Endodermal cell (in vitro differentiated cells): ENCODE measurements at regions not wholly inside any gene's neighbourhood (a gene's known extent, or its start where the extent isn't known, plus 50 kb on each side); places are given as distances from the start of the nearest gene placed in this dataset.

ENCODE experiments used
- DNase-seq: peaks from one replicate; pipeline ENCODE4 v3.0.0-alpha.2; 2017
- H3K27ac ChIP-seq: 2 replicates; pipeline ENCODE4 v1.5.1; 2013; ENCODE audit warnings: mild to moderate bottlenecking, low read depth, low read length, moderate library complexity
- H3K27me3 ChIP-seq: 2 replicates; pipeline ENCODE4 v1.6.1; 2013; ENCODE audit warnings: mild to moderate bottlenecking, low read length, moderate library complexity; ENCODE audit not compliant: insufficient read depth, control insufficient read depth, poor library complexity, severe bottlenecking
- H3K36me3 ChIP-seq: 2 replicates; pipeline ENCODE4 v1.7.0; 2013; ENCODE audit warnings: mild to moderate bottlenecking, low read length, moderate library complexity; ENCODE audit not compliant: control insufficient read depth, insufficient read depth
- H3K4me1 ChIP-seq: one replicate; pipeline ENCODE4 v1.7.0; 2013; ENCODE audit warnings: low read length; ENCODE audit not compliant: control insufficient read depth, insufficient read depth
- H3K4me3 ChIP-seq: 2 replicates; pipeline ENCODE4 v1.5.1; 2013; ENCODE audit warnings: mild to moderate bottlenecking, low read length, moderate library complexity
- H3K9ac ChIP-seq: 2 replicates; pipeline ENCODE4 v1.6.1; 2013; ENCODE audit warnings: mild to moderate bottlenecking, low read length, moderate library complexity; ENCODE audit not compliant: poor library complexity, severe bottlenecking; ENCODE audit errors: extremely low read depth
- H3K9me3 ChIP-seq: 2 replicates; pipeline ENCODE4 v1.6.1; 2013; ENCODE audit warnings: mild to moderate bottlenecking, low read length, moderate library complexity; ENCODE audit not compliant: control insufficient read depth
- H3K27ac Mint-ChIP-seq: 2 replicates; pipeline ENCODE4 v1.8.0; 2020; ENCODE audit warnings: mixed read lengths
- H3K27me3 Mint-ChIP-seq: 2 replicates; pipeline ENCODE4 v1.8.0; 2021; ENCODE audit warnings: mild to moderate bottlenecking, mixed read lengths; ENCODE audit not compliant: insufficient read depth
- H3K36me3 Mint-ChIP-seq: 2 replicates; pipeline ENCODE4 v1.8.0; 2020; ENCODE audit warnings: low read depth, mixed read lengths
- H3K4me1 Mint-ChIP-seq: 2 replicates; pipeline ENCODE4 v1.8.0; 2020; ENCODE audit warnings: mixed read lengths
- H3K4me3 Mint-ChIP-seq: 2 replicates; pipeline ENCODE4 v1.8.0; 2020; ENCODE audit warnings: mild to moderate bottlenecking, moderate library complexity, mixed read lengths
- H3K9me3 Mint-ChIP-seq: 2 replicates; pipeline ENCODE4 v1.8.0; 2020; ENCODE audit warnings: mild to moderate bottlenecking, mixed read lengths
- WGBS, 2 experiments: methylation state at CpG; one replicate each; pipeline versions ENCODE4 v1.1.5 to v1.1.7; 2013; ENCODE audit warnings: missing lambda C conversion rate in 2 of 2, mixed read lengths in 1 of 2; ENCODE audit not compliant: insufficient coverage in 1 of 2, insufficient read length in 1 of 2; 5-methylcytosine and 5-hydroxymethylcytosine counted together
- TF ChIP-seq, protein P1 (sequence below): fragments of 200-600 bp; sonication (generic); conservative IDR thresholded peaks from 2 replicates; pipeline ENCODE4 v1.5.0; 2021; ENCODE audit warnings: antibody characterized with exemption, mild to moderate bottlenecking

DNA sequence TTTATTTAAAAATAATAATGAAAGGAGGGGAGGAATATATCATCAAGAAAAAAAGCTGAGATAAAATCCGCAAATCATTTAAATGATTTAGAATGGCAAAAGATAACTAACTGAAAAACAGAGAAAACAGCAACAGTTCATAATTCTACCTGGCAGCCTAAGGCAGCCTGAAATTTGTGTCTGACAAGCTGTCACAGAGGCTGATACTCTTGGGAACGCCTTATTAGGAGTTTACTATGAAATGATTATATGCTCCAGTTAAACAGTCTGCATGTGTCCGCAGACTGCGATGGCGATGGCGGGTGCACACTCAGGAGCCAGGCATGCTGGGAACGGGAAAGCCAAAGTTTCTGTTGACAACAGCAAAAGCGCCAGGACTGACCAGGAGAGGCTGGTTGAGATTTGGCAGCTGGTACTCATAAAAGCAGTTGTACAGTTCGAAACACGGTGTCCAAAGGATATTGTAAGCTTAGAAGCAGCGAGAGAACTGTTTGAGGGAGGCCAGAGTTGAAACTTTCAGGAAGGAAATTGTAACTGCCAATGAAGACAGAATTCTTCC lies 172.9 kb upstream of the MPPED2 start:
- Mint-ChIP-seq H3K36me3 (no peaks in the 10 kb centered on the region), H3K4me3 (no peak overlapping the region), H3K27ac (no peak overlapping the region), H3K27me3 (no peaks in the 10 kb centered on the region), H3K9me3 (peaks cover 13% of the 10 kb centered on the region), H3K4me1 (no peaks in the 10 kb centered on the region)
- H3K27ac ChIP-seq, result no peak overlapping the region
- TF ChIP-seq, protein P1, sequence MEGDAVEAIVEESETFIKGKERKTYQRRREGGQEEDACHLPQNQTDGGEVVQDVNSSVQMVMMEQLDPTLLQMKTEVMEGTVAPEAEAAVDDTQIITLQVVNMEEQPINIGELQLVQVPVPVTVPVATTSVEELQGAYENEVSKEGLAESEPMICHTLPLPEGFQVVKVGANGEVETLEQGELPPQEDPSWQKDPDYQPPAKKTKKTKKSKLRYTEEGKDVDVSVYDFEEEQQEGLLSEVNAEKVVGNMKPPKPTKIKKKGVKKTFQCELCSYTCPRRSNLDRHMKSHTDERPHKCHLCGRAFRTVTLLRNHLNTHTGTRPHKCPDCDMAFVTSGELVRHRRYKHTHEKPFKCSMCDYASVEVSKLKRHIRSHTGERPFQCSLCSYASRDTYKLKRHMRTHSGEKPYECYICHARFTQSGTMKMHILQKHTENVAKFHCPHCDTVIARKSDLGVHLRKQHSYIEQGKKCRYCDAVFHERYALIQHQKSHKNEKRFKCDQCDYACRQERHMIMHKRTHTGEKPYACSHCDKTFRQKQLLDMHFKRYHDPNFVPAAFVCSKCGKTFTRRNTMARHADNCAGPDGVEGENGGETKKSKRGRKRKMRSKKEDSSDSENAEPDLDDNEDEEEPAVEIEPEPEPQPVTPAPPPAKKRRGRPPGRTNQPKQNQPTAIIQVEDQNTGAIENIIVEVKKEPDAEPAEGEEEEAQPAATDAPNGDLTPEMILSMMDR, result no peak
- H3K4me1 ChIP-seq, result no peaks in the 10 kb centered on the region
- H3K36me3 ChIP-seq, result no peaks in the 10 kb centered on the region
- H3K27me3 ChIP-seq, result no peaks in the 10 kb centered on the region
- no peak for DNase-seq
- H3K9ac ChIP-seq, result no peak overlapping the region
- peaks cover 5% of the 10 kb centered on the region for H3K9me3 ChIP-seq
- WGBS, 2 experiments, result 75 to 79% methylated on average over 11 of the region's 11 CpGs
- no peak overlapping the region for H3K4me3 ChIP-seq

GRCh38 chr11:30758518-30758917 lies 172.4 kb upstream of the MPPED2 start:
- H3K9me3 ChIP-seq, result peaks cover 5% of the 10 kb centered on the region
- H3K27ac Mint-ChIP-seq, result no peak overlapping the region
- H3K9ac ChIP-seq, result no peak overlapping the region
- TF ChIP-seq, protein P1, result no peak
- H3K4me1 Mint-ChIP-seq, result no peaks in the 10 kb centered on the region
- no peaks in the 10 kb centered on the region for H3K27me3 Mint-ChIP-seq
- no peaks in the 10 kb centered on the region for H3K27me3 ChIP-seq
- WGBS, 2 experiments, result 86 to 88% methylated on average over 1 of the region's 1 CpG
- H3K36me3 ChIP-seq, result no peaks in the 10 kb centered on the region
- H3K36me3 Mint-ChIP-seq, result no peaks in the 10 kb centered on the region
- H3K27ac ChIP-seq, result no peak overlapping the region
- peaks cover 13% of the 10 kb centered on the region for H3K9me3 Mint-ChIP-seq
- no peak for DNase-seq
- no peak overlapping the region for H3K4me3 ChIP-seq
- H3K4me3 Mint-ChIP-seq, result no peak overlapping the region
- H3K4me1 ChIP-seq, result no peaks in the 10 kb centered on the region

DNA sequence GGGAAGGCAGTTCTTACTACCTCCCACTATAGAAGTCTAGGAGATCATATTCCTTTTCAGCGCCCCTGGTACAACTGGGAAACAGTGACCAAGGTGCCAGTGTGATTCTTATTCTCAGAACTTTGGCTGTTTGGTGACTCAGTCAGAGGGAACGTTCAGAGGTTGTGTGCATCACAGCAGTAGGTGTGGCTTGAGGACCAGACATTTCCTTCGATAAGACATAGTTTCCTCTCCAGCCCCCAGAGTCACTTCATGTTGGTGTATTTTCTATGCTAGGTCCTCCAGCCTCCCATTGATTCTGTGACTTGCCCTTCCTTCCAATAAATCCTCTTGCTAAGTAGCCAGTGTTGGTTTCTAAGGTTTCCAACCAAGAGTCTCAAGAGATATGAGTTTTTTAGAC lies 171.9 kb upstream of the MPPED2 start:
- Histone ChIP-seq H3K27me3 (no peaks in the 10 kb centered on the region), H3K9me3 (peaks cover 5% of the 10 kb centered on the region), H3K36me3 (no peaks in the 10 kb centered on the region), H3K4me3 (no peak overlapping the region), H3K9ac (no peak overlapping the region), H3K4me1 (no peaks in the 10 kb centered on the region), H3K27ac (no peak overlapping the region)
- Mint-ChIP-seq H3K27ac (no peak overlapping the region), H3K4me3 (no peak overlapping the region), H3K9me3 (peaks cover 13% of the 10 kb centered on the region), H3K36me3 (no peaks in the 10 kb centered on the region), H3K27me3 (no peaks in the 10 kb centered on the region), H3K4me1 (no peaks in the 10 kb centered on the region)
- DNase-seq, result no peak
- TF ChIP-seq, protein P1, result no peak
- WGBS, 2 experiments, result 83 to 90% methylated on average over 1 to 3 of the region's 3 CpGs
